ENCODE measurements at regions not wholly inside any gene's neighbourhood (a gene's known extent, or its start where the extent isn't known, plus 50 kb on each side); places are given as distances from the start of the nearest gene placed in this dataset.

- H3K4me1 ChIP-seq (ENCODE audit: control insufficient read depth, insufficient read depth, low read length), result no peaks in the 10 kb centered on the region
- BruUV-seq (replicated peaks), result no TSS peak
- no peaks in the 10 kb centered on the region for H3K9me3 ChIP-seq (replicated peaks; ENCODE audit: control insufficient read depth, insufficient read depth, low read length)
- H3K27ac ChIP-seq (ENCODE audit: control insufficient read depth, insufficient read depth), result no peak overlapping the region
- no peak overlapping the region for H3K4me2 ChIP-seq (ENCODE audit: control insufficient read depth, insufficient read depth)
- ATAC-seq (no peak), DNase-seq (ENCODE audit: low read depth, low spot score) (no peak), FAIRE-seq (no peak)
- no peak overlapping the region for H2AFZ ChIP-seq (ENCODE audit: control insufficient read depth, low read depth, low read length)
- ChIA-PET RAD21 (ENCODE audit: unreplicated experiment) (interaction anchor here (1.4 kb wide), 1 partner anchor 9 kb away, joined by 4 read pairs; no protein-coding TSS in a partner anchor), POLR2A (no interaction called here), CTCF (no interaction called here), SMC1A (ENCODE audit: uncharacterized antibody, unreplicated experiment) (no interaction called here)
- TF ChIP-seq TCF7 (IDR thresholded peaks at IDR 0.05; ENCODE audit: borderline replicate concordance) (no peak), WRNIP1 (IDR thresholded peaks at IDR 0.05; ENCODE audit: borderline replicate concordance, low read depth, low read length) (no peak), NRF1 (conservative IDR thresholded peaks at IDR 0.05; ENCODE audit: low read depth, low read length) (no peak), BMI1 (IDR thresholded peaks at IDR 0.05; ENCODE audit: borderline replicate concordance) (no peak), IKZF2 (IDR thresholded peaks at IDR 0.05) (no peak), RELA (IDR thresholded peaks at IDR 0.05; ENCODE audit: borderline replicate concordance, partially characterized antibody) (no peak), PAX8 (IDR thresholded peaks at IDR 0.05) (no peak), ZSCAN29 (IDR thresholded peaks at IDR 0.05) (no peak), MEF2A (IDR thresholded peaks at IDR 0.05; ENCODE audit: insufficient read depth, low read depth, low read length) (no peak)
- intact Hi-C loops (cut with micrococcal nuclease; ENCODE audit: unreplicated experiment), result no loop called here
- in situ Hi-C loops (cut with MboI), result no loop called here
- WGBS (ENCODE audit: insufficient coverage, insufficient replicate concordance, low lambda C conversion rate, missing lambda C conversion rate), result 8% methylated on average over 1 of the region's 1 CpG
- no peak overlapping the region for H3K9ac ChIP-seq (ENCODE audit: control insufficient read depth, insufficient read depth, low read length)
- H3K79me2 ChIP-seq (ENCODE audit: control insufficient read depth, insufficient read depth, low read length), result no peaks in the 10 kb centered on the region
- no peaks in the 10 kb centered on the region for H4K20me1 ChIP-seq (ENCODE audit: control insufficient read depth, insufficient read depth)
- H3K4me3 ChIP-seq, result no peak overlapping the region
- H3K36me3 ChIP-seq (ENCODE audit: control insufficient read depth in 2 of 2, insufficient read depth in 2 of 2, low read length in 1 of 2), result no peaks in the 10 kb centered on the region
- no peaks in the 10 kb centered on the region for H3K27me3 ChIP-seq (replicated peaks in 1 of 2; ENCODE audit: control insufficient read depth in 2 of 2, insufficient read depth in 2 of 2, low read length in 1 of 2)
Measured at GRCh38 chr12:95415451-95415850, 58.5 kb upstream of the METAP2 start.

GRCh38 chr12:95416111-95416636 is 57.8 kb upstream of the METAP2 start:
- Histone ChIP-seq H3K27ac (ENCODE audit: control insufficient read depth, insufficient read depth) (no peak overlapping the region), H3K4me3 (no peak overlapping the region), H2AFZ (ENCODE audit: control insufficient read depth, low read depth, low read length) (no peak overlapping the region), H3K27me3 (replicated peaks in 1 of 2; ENCODE audit: control insufficient read depth in 2 of 2, insufficient read depth in 2 of 2, low read length in 1 of 2) (no peaks in the 10 kb centered on the region), H3K36me3 (ENCODE audit: control insufficient read depth in 2 of 2, insufficient read depth in 2 of 2, low read length in 1 of 2) (no peaks in the 10 kb centered on the region), H4K20me1 (ENCODE audit: control insufficient read depth, insufficient read depth) (no peaks in the 10 kb centered on the region), H3K9ac (ENCODE audit: control insufficient read depth, insufficient read depth, low read length) (no peak overlapping the region), H3K4me2 (ENCODE audit: control insufficient read depth, insufficient read depth) (no peak overlapping the region), H3K4me1 (ENCODE audit: control insufficient read depth, insufficient read depth, low read length) (no peaks in the 10 kb centered on the region), H3K9me3 (replicated peaks; ENCODE audit: control insufficient read depth, insufficient read depth, low read length) (no peaks in the 10 kb centered on the region), H3K79me2 (ENCODE audit: control insufficient read depth, insufficient read depth, low read length) (no peaks in the 10 kb centered on the region)
- BruUV-seq (replicated peaks), result no TSS peak
- TF ChIP-seq STAT3 (IDR thresholded peaks at IDR 0.05; ENCODE audit: low read depth, low read length), result no peak
- RAD21 ChIA-PET (ENCODE audit: unreplicated experiment), result interaction anchor here (0.6 to 1.4 kb wide), 2 partner anchors 8 to 24 kb away, joined by 3 to 4 read pairs; no protein-coding TSS in a partner anchor
- POLR2A ChIA-PET, result no interaction called here
- in situ Hi-C loops (cut with MboI), result no loop called here
- no peak for ATAC-seq
- SMC1A ChIA-PET (ENCODE audit: uncharacterized antibody, unreplicated experiment), result no interaction called here
- CTCF ChIA-PET, result no interaction called here
- intact Hi-C loops (cut with micrococcal nuclease; ENCODE audit: unreplicated experiment), result no loop called here
- DNase-seq (ENCODE audit: low read depth, low spot score), result no peak
- FAIRE-seq, result no peak
- WGBS (ENCODE audit: insufficient coverage, insufficient replicate concordance, low lambda C conversion rate, missing lambda C conversion rate), result 43% methylated on average over 5 of the region's 5 CpGs

Measured in GM12878 (cell line).